ENCODE measurements at regions not wholly inside any gene's neighbourhood (a gene's known extent, or its start where the extent isn't known, plus 50 kb on each side); places are given as distances from the start of the nearest gene placed in this dataset.
"Not testable (repeated sequence)": the region's sequence is repeated elsewhere in the genome, so short reads cannot be mapped to it uniquely, and the experiment has no call there.

GRCh38 chr14:105581551-105582341 lies 55.4 kb downstream of the TMEM121 start:
- no peak for DNase-seq

DNA sequence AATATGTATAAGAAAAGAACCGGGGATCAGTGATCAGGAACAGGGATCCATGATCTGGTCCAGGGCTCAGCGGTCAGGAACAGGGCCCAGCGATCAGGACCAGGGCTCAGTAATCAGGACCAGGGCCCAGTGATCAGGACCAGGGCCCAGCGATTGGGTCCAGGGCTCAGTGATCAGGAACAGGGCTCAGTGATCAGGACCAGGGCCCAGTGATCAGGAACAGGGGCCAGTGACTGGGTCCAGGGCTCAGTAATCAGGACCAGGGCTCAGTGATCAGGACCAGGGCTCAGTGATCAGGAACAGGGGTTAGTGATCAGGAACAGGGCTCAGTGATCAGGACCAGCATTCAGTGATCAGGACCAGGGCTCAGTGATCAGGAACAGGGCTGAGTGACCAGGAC lies 56.3 kb downstream of the TMEM121 start:
- DNase-seq: no peak

DNA sequence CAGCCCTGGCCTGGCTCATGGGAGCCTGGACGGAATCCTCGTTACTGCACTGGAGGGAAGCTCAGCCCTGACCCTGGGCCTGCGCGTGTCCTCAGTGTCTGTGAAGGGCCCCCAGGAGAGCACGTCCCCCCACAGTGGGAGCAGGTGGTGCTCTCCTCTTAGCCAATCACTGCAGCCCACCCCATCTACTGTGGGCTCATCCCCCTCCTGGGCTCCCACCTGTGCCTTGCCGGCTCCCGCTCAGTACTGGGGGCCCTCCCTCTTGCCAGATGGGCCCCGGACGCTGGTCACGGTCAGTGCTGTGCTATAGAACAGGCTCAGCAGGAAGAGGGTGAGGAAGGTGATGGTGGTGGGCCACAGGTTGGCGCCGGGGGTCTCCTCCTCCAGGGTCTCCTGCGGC lies 57.5 kb downstream of the TMEM121 start:
- DNase-seq: not testable (repeated sequence)

DNA sequence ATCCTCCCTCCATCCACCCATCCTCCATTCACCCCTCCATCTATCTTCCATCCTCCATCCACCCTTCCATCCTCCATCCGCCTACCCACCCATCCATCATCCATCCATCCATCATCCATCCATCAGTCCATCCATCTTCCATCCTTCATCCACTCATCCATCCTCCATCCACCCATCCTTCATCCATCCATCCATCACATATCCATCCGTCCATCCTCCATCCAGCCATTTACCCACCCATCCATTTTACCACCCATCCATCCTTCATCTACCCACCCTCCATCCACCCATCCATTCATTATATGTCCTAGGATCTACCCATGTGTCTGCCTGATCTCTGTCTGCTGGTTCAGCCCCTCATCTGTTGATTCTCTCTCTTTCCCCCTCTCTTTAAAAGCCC lies 58.9 kb downstream of the TMEM121 start:
- DNase-seq: not testable (repeated sequence)

DNA sequence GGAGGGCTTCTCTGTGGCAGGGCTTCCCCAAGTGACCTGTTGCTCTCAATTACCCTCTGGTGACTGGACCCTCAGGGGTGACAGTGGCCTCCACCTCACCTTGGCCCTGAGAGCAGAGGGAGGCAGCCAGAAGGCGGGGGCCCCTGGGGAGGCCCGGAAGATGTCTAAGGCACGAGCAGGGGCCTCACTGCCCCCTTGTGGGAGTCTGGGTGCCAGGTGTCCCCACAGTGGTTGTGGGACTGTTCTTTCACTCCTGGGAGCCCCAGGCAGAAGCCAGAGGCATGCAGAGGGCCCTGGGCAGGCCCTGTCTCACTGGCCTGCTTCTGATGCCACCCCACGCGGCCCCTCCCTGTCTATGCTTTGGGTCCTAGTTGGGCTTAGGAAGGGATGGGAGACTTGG lies 59.3 kb downstream of the TMEM121 start:
- not testable (repeated sequence) for DNase-seq

DNA sequence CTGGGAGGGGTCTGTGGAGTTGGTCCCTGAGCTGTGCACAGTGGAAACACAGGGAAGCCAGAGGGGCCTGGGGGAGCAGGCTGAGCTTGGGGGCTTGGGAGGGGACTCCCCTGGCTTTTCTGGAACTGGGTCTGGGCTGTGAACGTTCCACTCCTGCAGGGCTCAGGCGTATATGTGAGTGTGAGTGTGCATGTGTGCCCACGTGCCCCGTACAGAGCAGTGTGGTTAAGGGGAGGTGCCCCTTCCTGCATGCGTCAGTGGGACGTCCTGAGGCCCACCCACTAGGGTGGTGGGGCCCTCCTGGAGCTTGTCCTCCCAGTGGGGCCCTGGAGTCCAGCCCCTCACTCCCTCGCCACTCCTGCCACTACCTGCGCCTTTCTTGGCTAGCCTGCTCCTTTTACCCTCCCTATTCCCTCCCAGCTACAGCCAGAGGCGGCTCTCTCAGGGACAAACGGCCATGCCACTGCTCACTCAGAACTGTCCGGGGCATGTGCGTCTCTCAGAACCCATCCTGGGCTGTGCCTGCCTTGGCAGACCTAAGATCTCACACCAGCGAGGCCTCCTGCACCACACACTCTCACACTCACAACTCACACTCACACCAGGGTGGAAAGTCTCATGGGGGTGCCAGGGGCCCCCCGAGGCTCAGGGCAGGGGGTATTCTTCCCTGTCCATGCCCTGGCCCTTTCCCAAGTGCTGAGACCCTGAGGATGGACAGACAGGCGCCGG lies 59.9 kb downstream of the TMEM121 start:
- DNase-seq: not testable (repeated sequence)

GRCh38 chr14:105587034-105587433 lies 60.7 kb downstream of the TMEM121 start:
- not testable (repeated sequence) for DNase-seq

DNA sequence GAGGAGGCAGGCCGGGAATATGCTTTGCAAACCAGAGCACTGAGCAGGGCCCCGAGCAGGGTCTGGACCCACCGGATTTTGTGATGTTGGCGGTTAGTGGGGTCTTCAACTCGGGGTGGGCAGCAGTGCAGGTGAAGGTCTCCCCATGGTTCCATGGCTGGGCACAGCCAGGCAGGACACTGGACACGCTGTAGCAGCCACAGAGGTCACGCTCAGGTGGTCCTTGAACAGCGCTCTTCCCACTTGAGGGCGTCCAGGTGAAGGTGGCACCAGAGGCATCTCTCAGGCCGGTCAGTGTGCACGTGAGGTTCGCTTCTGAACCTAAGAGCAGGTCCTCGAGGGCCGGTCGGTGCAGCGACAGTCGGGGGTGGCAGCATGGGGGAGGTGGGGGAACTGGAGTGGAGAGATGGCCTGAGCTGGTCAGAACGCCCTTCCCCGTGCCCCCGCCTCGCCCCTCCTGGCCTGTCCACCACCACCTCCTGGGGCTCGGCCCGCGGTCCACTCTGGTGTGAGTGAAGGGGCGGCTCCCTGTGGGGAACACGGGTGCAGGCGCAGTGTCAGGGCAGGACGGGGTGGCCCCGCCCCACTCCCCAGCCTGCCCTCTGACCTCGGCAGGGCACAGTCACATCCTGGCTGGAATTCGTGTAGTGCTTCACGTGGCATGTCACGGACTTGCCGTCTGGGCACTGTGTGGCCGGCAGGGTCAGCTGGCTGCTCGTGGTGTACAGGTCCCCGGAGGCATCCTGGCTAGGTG lies 61.3 kb downstream of the TMEM121 start:
- DNase-seq: not testable (repeated sequence)

GRCh38 chr14:105588236-105588860 lies 62.0 kb downstream of the TMEM121 start:
- no peak for DNase-seq

GRCh38 chr14:105589161-105589925 lies 63.0 kb downstream of the TMEM121 start:
- DNase-seq: no peak

- not testable (repeated sequence) for DNase-seq
Measured at GRCh38 chr14:105589926-105590185, 63.5 kb downstream of the TMEM121 start.

DNA sequence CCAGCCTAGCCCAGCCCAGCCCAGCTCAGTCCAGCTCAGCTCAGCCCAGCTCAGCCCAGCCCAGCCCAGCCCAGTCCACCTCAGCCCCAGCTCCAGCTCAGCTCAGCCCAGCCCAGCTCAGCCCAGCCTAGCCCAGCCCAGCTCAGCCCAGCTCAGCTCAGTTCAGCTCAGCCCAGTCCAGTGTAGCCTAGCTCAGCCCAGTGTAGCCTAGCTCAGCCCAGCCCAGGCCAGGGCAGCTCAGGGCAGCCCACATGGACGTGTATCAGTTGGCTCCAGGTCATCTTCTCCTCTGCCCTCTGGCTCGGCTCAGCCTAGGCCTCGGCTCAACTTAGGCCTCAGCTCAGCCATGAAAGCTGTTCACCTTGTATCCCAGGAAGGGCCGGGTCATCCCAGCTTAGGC lies 64.7 kb downstream of the TMEM121 start:
- no peak for DNase-seq

DNA sequence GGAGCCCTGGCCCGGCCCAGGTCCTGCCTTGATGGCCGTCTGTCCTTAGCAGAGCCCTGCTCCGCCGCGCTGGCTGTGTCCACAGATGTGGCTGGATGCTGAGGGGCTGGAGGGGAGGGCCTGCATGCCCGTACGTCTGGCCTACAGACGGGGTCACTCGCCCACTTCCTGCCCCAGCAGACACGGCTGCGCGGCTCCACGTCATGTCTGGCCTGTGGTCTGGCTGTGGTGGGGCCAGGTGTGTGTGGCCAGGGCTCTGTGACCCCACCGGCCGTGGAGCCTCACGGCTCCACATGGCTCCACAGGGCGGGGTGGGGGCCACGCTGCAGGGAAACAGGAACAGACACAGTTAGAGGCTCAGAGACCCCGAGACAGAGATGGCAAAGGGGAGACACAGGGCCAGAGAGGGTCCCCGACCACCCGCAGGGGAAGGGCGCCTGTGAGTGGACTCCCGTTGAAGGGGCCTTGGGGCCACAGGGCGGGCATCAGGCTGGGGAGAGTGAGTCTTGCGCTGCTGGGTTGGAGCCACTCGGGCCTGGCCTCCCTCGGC lies 65.5 kb downstream of the TMEM121 start:
- DNase-seq: not testable (repeated sequence)

- not testable (repeated sequence) for DNase-seq
Measured at GRCh38 chr14:105592646-105593045, 66.3 kb downstream of the TMEM121 start.

- DNase-seq: not testable (repeated sequence)
Measured at GRCh38 chr14:105595346-105595745, 69.0 kb downstream of the TMEM121 start.

DNA sequence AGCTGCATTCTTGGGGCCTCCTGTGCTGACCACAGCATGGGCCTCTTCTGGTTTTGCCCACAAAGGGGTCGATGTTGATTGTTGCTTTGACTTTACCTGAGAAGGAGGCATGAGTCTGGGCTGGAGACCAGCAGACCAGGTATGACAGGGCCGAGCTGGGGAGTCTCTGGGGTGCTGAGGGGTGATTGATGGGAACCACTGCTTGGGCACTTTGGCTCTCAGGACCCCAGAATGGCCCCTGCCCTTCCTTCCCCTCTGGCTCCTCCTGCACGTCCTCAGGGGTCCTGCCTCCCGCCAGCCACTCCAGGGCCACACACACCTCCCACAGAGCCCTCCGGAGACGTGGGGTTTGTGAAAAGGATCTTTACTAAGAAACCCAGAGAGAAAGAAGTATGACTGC lies 70.0 kb downstream of the TMEM121 start:
- not testable (repeated sequence) for DNase-seq

DNA sequence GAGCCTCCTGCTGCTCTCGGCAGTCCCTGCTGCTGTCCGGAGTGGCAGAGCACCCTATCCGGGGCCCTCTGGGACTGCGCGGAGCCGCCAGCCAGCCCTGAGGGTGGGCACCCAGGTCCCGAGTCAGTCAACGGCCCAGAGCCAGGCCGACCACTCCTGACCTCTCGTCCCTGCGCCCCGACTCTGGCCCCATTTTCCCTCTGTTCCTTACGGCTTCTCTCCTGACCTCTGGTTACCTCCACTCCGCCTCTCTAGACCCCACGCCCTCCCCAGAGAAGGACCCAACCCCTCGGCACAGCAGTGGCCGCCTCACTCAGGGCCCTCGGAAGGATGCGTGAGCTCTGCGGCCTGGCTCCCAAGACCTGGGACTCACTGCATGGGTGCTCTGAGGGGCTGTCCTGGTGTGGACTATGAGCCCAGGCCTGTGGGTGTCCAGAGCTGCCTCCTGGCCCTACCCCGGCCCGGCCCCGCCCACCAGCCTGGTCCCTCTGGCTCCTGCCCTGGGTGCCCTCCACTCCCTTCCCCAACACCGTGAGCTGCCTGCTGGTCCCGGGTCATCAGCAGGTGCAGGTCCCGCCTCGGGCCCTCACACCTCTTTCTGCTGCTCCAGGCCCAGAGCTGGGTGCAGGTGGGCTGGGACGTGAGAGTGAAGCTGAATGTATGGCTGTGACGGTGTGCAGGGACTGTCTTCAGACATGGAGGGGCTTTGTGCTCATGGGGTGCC lies 71.8 kb downstream of the TMEM121 start:
- DNase-seq: not testable (repeated sequence)

DNA sequence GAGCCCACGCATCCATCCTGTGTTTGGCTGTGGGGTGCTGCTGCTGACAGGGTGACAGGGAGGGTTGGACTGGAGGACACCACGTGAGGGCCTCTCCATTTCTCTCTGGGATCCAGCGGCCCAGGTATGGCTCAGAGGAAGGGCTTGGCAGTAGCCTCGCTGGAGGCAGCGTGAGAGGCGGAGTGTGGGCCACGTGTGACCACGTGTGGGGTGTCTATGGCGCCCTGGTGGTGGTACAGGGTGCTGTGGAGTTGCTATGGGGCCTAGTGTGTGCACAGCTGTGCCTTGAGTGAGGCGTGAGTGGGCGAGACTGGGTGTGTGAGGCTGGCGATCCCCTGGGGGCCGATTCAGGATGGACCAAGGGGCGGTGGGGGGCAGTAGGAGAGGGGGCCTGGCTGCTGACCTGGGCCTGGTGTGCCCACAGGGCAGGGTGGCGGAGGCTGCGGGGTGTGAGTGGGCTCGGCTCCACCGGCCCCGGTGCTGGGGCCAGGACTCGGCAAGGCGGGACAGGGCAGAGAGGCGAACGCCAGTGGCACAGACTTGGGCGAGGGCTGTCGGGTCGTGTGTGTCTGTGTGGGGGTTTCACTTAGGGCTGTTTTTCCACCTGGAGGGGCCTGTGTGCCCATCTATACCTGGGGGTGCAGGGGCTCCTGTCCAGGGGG lies 72.7 kb downstream of the TMEM121 start:
- DNase-seq: not testable (repeated sequence)

DNA sequence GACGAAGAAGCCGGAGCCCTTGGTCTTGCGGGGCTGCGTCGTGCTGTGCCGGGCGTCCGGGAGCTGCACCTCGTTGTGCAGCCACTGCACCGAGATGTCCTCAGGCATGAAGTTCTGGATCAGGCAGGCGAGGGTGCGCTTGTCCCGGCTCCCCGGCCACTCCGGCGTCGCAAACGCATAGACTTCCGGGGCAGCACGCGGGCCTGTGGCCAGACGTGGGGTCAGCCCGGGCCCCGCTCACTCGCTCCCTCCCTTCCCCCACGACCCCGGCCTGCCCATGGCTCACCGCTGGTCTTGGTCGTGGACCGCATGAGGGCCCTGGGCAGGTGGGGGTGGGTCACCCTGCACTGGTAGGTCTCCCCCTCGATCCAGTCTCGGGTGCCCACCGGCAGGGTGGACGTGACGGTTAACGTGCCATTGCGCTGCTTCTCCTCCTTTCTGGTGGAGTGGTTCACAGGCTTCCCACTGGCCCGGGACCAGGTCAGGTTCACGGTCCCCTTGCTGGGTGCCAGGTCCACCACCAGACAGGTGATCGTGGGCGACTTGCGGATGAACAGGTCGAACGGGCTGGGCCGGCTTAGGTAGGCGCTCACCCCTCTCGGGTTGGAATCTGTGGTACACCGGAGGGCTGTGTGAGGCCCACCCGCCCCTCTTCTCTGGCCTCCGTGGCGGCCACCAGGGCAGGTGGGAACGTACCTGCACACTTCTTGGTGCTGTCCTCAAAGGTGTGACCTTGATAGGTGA lies 74.0 kb downstream of the TMEM121 start:
- not testable (repeated sequence) for DNase-seq

GRCh38 chr14:105600939-105601359 lies 74.6 kb downstream of the TMEM121 start:
- no peak for DNase-seq

Data from NCI-H2171 (cell line).